ENCODE measurements at regions not wholly inside any gene's neighbourhood (a gene's known extent, or its start where the extent isn't known, plus 50 kb on each side); places are given as distances from the start of the nearest gene placed in this dataset.

DNA sequence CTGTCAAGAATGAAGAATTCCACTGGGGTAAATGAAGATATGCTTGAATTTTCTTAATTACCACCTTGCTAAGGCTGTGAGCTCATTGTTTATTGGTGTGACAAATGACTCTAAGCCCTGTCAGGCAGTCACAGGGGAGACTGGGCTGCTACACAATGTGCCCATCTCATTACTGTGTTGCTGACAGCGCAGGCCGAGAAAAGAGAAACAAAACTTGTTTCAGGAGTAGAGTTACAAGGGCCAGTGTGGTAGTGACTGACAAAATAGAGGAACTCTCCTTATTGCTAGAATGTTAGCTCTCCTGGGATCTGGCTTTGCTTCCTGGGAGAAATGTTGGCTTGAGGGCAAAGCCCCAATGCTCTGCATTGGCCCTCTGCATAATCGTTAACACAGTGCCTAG is 130.4 kb upstream of the CRBN start:
- CTCF ChIA-PET (ENCODE audit: partially characterized antibody) = no interaction called here
- Histone ChIP-seq H3K79me2 (ENCODE audit: control insufficient read depth in 1 of 2, insufficient read depth in 2 of 2, low read length in 2 of 2) (no peaks in the 10 kb centered on the region), H2AFZ (ENCODE audit: low read length) (no peak overlapping the region), H4K8ac (ENCODE audit: extremely low read depth, insufficient read depth, low read length) (no peak overlapping the region), H3K4me2 (ENCODE audit: insufficient read depth in 1 of 2, low read depth in 2 of 2, low read length in 2 of 2) (no peak overlapping the region), H3K23me2 (ENCODE audit: low read depth, low read length) (no peaks in the 10 kb centered on the region; the same call in 1 of the 2 replicates), H3K27me3 (replicated peaks in 1 of 4; ENCODE audit: control insufficient read depth in 3 of 4, extremely low read depth in 1 of 4, insufficient read depth in 3 of 4, low read length in 3 of 4) (no peaks in the 10 kb centered on the region), H2BK5ac (ENCODE audit: low read depth, low read length) (no peak overlapping the region), H3K27ac (ENCODE audit: low read depth, low read length) (no peak overlapping the region), H4K91ac (replicated peaks; ENCODE audit: insufficient read length, low read length) (no peak overlapping the region), H4K5ac (ENCODE audit: insufficient read length, low read depth, low read length) (no peak overlapping the region), H3K79me1 (ENCODE audit: low read depth, low read length) (no peaks in the 10 kb centered on the region), H3K14ac (ENCODE audit: insufficient read length) (no peak overlapping the region), H3K4me1 (replicated peaks in 1 of 4; ENCODE audit: control insufficient read depth in 3 of 4, insufficient read depth in 4 of 4, low read length in 3 of 4) (no peaks in the 10 kb centered on the region), H3K18ac (ENCODE audit: extremely low read depth, low read length) (no peak overlapping the region), H3K9ac (replicated peaks in 1 of 4; ENCODE audit: extremely low read depth in 1 of 4, low read depth in 3 of 4, low read length in 3 of 4) (no peak overlapping the region), H4K20me1 (replicated peaks in 1 of 2; ENCODE audit: control insufficient read depth in 1 of 2, insufficient read depth in 2 of 2, low read length in 2 of 2) (no peaks in the 10 kb centered on the region), H2BK12ac (ENCODE audit: low read depth, low read length) (no peak overlapping the region), H3K4ac (replicated peaks; ENCODE audit: insufficient read length, low read depth, low read length) (no peak overlapping the region), H2BK15ac (ENCODE audit: low read length) (no peak overlapping the region), H3K36me3 (ENCODE audit: control insufficient read depth in 2 of 4, insufficient read depth in 4 of 4, low read length in 3 of 4) (no peaks in the 10 kb centered on the region), H3K23ac (ENCODE audit: insufficient read length) (no peak overlapping the region), H2BK20ac (ENCODE audit: low read length) (no peak overlapping the region), H3K4me3 (ENCODE audit: extremely low read depth in 1 of 4, insufficient read depth in 2 of 4, low read depth in 3 of 4, low read length in 4 of 4) (no peak overlapping the region), H3K9me3 (ENCODE audit: insufficient read depth in 2 of 2, low read depth in 1 of 2, low read length in 1 of 2) (peaks cover 0 to 3% of the 10 kb centered on the region in 2 experiments; a peak in 1 of 4 replicates), H3K56ac (replicated peaks; ENCODE audit: insufficient read length, low read depth, low read length) (no peak overlapping the region), H2BK120ac (replicated peaks; ENCODE audit: low read depth, low read length) (no peak overlapping the region), H2AK5ac (ENCODE audit: low read depth, low read length) (no peak overlapping the region)
- WGBS, 2 experiments (ENCODE audit: extremely low coverage in 1 of 2, insufficient coverage in 1 of 2, insufficient read length in 1 of 2, insufficient replicate concordance in 2 of 2, low coverage in 1 of 2, low lambda C conversion rate in 2 of 2, missing lambda C conversion rate in 1 of 2) = 100% methylated on average over 3 of the region's 3 CpGs; no CpG with 5 or more reads in 1 of the 2 experiments
- POLR2A ChIA-PET (ENCODE audit: partially characterized antibody) = no interaction called here
- TF ChIP-seq BRCA1 (IDR thresholded peaks at IDR 0.05; ENCODE audit: low read depth, low read length) (no peak), TEAD4 (IDR thresholded peaks at IDR 0.05; ENCODE audit: low read depth, low read length) (no peak), ASH2L (IDR thresholded peaks at IDR 0.05; ENCODE audit: low read length) (no peak)
- DNase-seq (ENCODE audit: low read depth in 1 of 2, low spot score in 2 of 2) = no peak
- FAIRE-seq = no peak

All from H1 (cell line).